GM12892 (cell line): ENCODE measurements at regions not wholly inside any gene's neighbourhood (a gene's known extent, or its start where the extent isn't known, plus 50 kb on each side); places are given as distances from the start of the nearest gene placed in this dataset.

Source experiments
- POLR2A ChIP-seq: IDR thresholded peaks from 2 replicates; pipeline ENCODE4 v1.6.1; 2011; ENCODE audit warnings: low read depth, low read length, control low read depth
- POLR2AphosphoS5 ChIP-seq: IDR thresholded peaks from 2 replicates; pipeline ENCODE4 v1.6.1; 2011; ENCODE audit warnings: low read depth, low read length, control low read depth

DNA sequence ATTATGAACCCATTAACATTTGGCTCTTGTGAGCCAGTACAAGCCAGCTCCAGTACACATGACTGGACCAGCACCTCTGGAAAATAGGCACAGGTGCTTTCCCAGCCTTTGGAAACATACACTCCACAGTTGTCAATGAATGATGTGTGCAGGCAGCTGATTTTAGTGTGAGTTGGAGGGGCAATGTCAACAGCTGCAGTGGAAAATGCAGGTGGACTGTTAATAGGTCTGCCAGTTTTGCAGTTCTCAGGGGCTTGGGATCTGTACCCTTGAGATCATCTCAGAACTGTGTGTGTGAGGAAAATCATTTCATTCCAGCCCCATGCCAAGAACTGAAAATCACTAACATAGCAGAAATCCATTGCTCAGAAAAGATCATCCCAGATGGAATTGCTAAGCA, 81.7 kb upstream of the CHRDL1 start:
- TF ChIP-seq POLR2A = no peak
- no peak for TF ChIP-seq POLR2AphosphoS5
